HEK293T (cell line): ENCODE measurements at regions not wholly inside any gene's neighbourhood (a gene's known extent, or its start where the extent isn't known, plus 50 kb on each side); places are given as distances from the start of the nearest gene placed in this dataset.

Experiments used
- CTCF ChIA-PET: fragments of 350-600 bp; formaldehyde crosslinking; extraction: SDS; loops from one replicate; lab custom pipeline; 2021; ENCODE audit warnings: antibody characterized with exemption, inconsistent platforms; lab: Yijun Ruan, JAX
- POLR2A ChIA-PET: fragments of 350-600 bp; formaldehyde crosslinking; extraction: SDS; loops from one replicate; lab custom pipeline; 2020; ENCODE audit warnings: antibody characterized with exemption, inconsistent platforms; lab: Yijun Ruan, JAX
- DNase-seq: peaks from one replicate; pipeline ENCODE4 v3.0.0; 2012; ENCODE audit warnings: mixed read lengths; ENCODE audit errors: extremely low spot score
- ARNT ChIP-seq: fragments of 450-650 bp; IDR thresholded peaks from 2 replicates; pipeline ENCODE4 v1.6.1; 2017; ENCODE audit warnings: mild to moderate bottlenecking
- BHLHE40 ChIP-seq: fragments of 450-650 bp; IDR thresholded peaks from 2 replicates; pipeline ENCODE4 v1.6.1; 2016; ENCODE audit warnings: mild to moderate bottlenecking, moderate library complexity, borderline replicate concordance
- CTBP1 ChIP-seq: fragments of 450-650 bp; IDR thresholded peaks from 2 replicates; pipeline ENCODE4 v1.6.1; 2016; ENCODE audit warnings: borderline replicate concordance
- ELF4 ChIP-seq: fragments of 450-650 bp; IDR thresholded peaks from 2 replicates; pipeline ENCODE4 v1.6.1; 2017; ENCODE audit warnings: antibody characterized with exemption
- FOXA1 ChIP-seq: fragments of 450-650 bp; IDR thresholded peaks from 2 replicates; pipeline ENCODE4 v1.6.1; 2016; ENCODE audit warnings: mild to moderate bottlenecking
- FOXK2 ChIP-seq: fragments of 450-650 bp; IDR thresholded peaks from 2 replicates; pipeline ENCODE4 v1.6.1; 2016; ENCODE audit warnings: mild to moderate bottlenecking
- FOXM1 ChIP-seq: fragments of 450-650 bp; IDR thresholded peaks from 2 replicates; pipeline ENCODE4 v1.6.1; 2017; ENCODE audit warnings: mild to moderate bottlenecking, borderline replicate concordance
- HDGF ChIP-seq: fragments of 450-650 bp; IDR thresholded peaks from 2 replicates; pipeline ENCODE4 v1.6.1; 2017; ENCODE audit warnings: antibody characterized with exemption, borderline replicate concordance
- L3MBTL2 ChIP-seq: fragments of 450-650 bp; conservative IDR thresholded peaks from 2 replicates; pipeline ENCODE4 v1.6.1; 2016; ENCODE audit warnings: mild to moderate bottlenecking
- LEF1 ChIP-seq: fragments of 450-650 bp; IDR thresholded peaks from 2 replicates; pipeline ENCODE4 v1.6.1; 2017; ENCODE audit warnings: mild to moderate bottlenecking, borderline replicate concordance
- NFRKB ChIP-seq: fragments of 450-650 bp; IDR thresholded peaks from 2 replicates; pipeline ENCODE4 v1.6.1; 2016; ENCODE audit warnings: mild to moderate bottlenecking, moderate library complexity
- PKNOX1 ChIP-seq: fragments of 450-650 bp; IDR thresholded peaks from 2 replicates; pipeline ENCODE4 v1.6.1; 2016
- SP1 ChIP-seq: fragments of 450-650 bp; IDR thresholded peaks from 2 replicates; pipeline ENCODE4 v1.6.1; 2017
- SUZ12 ChIP-seq: fragments of 450-650 bp; IDR thresholded peaks from 2 replicates; pipeline ENCODE4 v1.6.1; 2016; ENCODE audit warnings: mild to moderate bottlenecking
- TARDBP ChIP-seq: fragments of 450-650 bp; IDR thresholded peaks from 2 replicates; pipeline ENCODE4 v1.6.1; 2016
- ZNF384 ChIP-seq: fragments of 450-650 bp; IDR thresholded peaks from 2 replicates; pipeline ENCODE4 v1.6.1; 2016

GRCh38 chr10:3516923-3517255, 268.1 kb downstream of the KLF6 start:
- TF ChIP-seq SP1 (no peak), FOXA1 (no peak), TARDBP (no peak), ARNT (no peak)
- CTCF ChIA-PET, result no interaction called here
- POLR2A ChIA-PET, result no interaction called here
- DNase-seq, result no peak

- CTCF ChIA-PET, result no interaction called here
- TF ChIP-seq LEF1 (no peak), ARNT (no peak), SP1 (no peak), FOXK2 (no peak), L3MBTL2 (no peak), HDGF (no peak), BHLHE40 (no peak), FOXM1 (no peak), PKNOX1 (no peak), ELF4 (no peak), CTBP1 (no peak), TARDBP (no peak), SUZ12 (no peak), NFRKB (no peak), FOXA1 (no peak), ZNF384 (no peak)
- no peak for DNase-seq
- POLR2A ChIA-PET, result no interaction called here
Measured at GRCh38 chr10:3516234-3516922, 268.6 kb downstream of the KLF6 start.

GRCh38 chr10:3514691-3515090, 270.3 kb downstream of the KLF6 start:
- ChIA-PET POLR2A (no interaction called here), CTCF (no interaction called here)
- no peak for DNase-seq
- TF ChIP-seq ELF4 (no peak), LEF1 (no peak), NFRKB (no peak), PKNOX1 (no peak), CTBP1 (no peak), FOXM1 (no peak), FOXK2 (no peak), BHLHE40 (no peak), ZNF384 (no peak), SP1 (no peak), SUZ12 (no peak), TARDBP (no peak), ARNT (no peak), HDGF (no peak), L3MBTL2 (no peak), FOXA1 (no peak)

GRCh38 chr10:3512263-3512662, 272.7 kb downstream of the KLF6 start:
- no peak for DNase-seq

GRCh38 chr10:3511483-3511882, 273.5 kb downstream of the KLF6 start:
- ChIA-PET POLR2A (no interaction called here), CTCF (no interaction called here)
- TF ChIP-seq ELF4, result no peak
- TF ChIP-seq TARDBP, result no peak
- TF ChIP-seq BHLHE40, result no peak
- TF ChIP-seq PKNOX1, result no peak
- no peak for TF ChIP-seq ZNF384
- no peak for TF ChIP-seq CTBP1
- TF ChIP-seq FOXA1, result no peak
- no peak for DNase-seq

More at GRCh38 chr10:3512263-3512662, 272.7 kb downstream of the KLF6 start:
- TF ChIP-seq CTBP1 (no peak), TARDBP (no peak), NFRKB (no peak), ARNT (no peak), SP1 (no peak), ELF4 (no peak), ZNF384 (no peak), LEF1 (no peak), FOXM1 (no peak), FOXK2 (no peak), L3MBTL2 (no peak), SUZ12 (no peak), BHLHE40 (no peak)
- ChIA-PET POLR2A (no interaction called here), CTCF (interaction anchor here (0.7 kb wide), 1 partner anchor 13 kb away, joined by 3 read pairs; no protein-coding TSS in a partner anchor)

GRCh38 chr10:3510741-3511140, 274.3 kb downstream of the KLF6 start:
- ChIA-PET CTCF (no interaction called here), POLR2A (no interaction called here)
- no peak for DNase-seq
- TF ChIP-seq FOXA1, result no peak
- no peak for TF ChIP-seq FOXK2
- no peak for TF ChIP-seq TARDBP
- TF ChIP-seq ARNT, result no peak
- no peak for TF ChIP-seq ZNF384
- no peak for TF ChIP-seq LEF1
- TF ChIP-seq FOXM1, result no peak
- no peak for TF ChIP-seq L3MBTL2
- no peak for TF ChIP-seq BHLHE40
- no peak for TF ChIP-seq CTBP1
- no peak for TF ChIP-seq NFRKB
- TF ChIP-seq PKNOX1, result no peak
- TF ChIP-seq ELF4, result no peak
- TF ChIP-seq HDGF, result no peak
- TF ChIP-seq SP1, result no peak
- no peak for TF ChIP-seq SUZ12
